Bronchial epithelial cell (primary cell): ENCODE measurements at regions not wholly inside any gene's neighbourhood (a gene's known extent, or its start where the extent isn't known, plus 50 kb on each side); places are given as distances from the start of the nearest gene placed in this dataset.

Experiments used
- DNase-seq: peaks from one replicate; pipeline ENCODE4 v3.0.0-alpha.2; 2010; ENCODE audit warnings: low read depth
- FAIRE-seq: peaks from 2 replicates; lab custom pipeline; 2011; peaks lifted over from hg19 to GRCh38; lab: Jason Lieb, UNC
- H3K27me3 ChIP-seq: 2 replicates; pipeline ENCODE4 v1.5.1; 2011; ENCODE audit warnings: low read length; ENCODE audit not compliant: control insufficient read depth, insufficient read depth
- H3K36me3 ChIP-seq: 2 replicates; pipeline ENCODE4 v1.5.1; 2011; ENCODE audit warnings: low read length; ENCODE audit not compliant: control insufficient read depth, insufficient read depth
- H3K4me3 ChIP-seq: 2 replicates; pipeline ENCODE4 v1.5.1; 2011; ENCODE audit warnings: mild to moderate bottlenecking, low read depth, low read length, control low read depth
- TF ChIP-seq, protein P1 (sequence below): IDR thresholded peaks from 2 replicates; pipeline ENCODE4 v1.5.1; 2011; ENCODE audit warnings: mild to moderate bottlenecking, moderate library complexity, low read length, control low read depth, inconsistent platforms; ENCODE audit not compliant: insufficient read depth, severe bottlenecking

DNA sequence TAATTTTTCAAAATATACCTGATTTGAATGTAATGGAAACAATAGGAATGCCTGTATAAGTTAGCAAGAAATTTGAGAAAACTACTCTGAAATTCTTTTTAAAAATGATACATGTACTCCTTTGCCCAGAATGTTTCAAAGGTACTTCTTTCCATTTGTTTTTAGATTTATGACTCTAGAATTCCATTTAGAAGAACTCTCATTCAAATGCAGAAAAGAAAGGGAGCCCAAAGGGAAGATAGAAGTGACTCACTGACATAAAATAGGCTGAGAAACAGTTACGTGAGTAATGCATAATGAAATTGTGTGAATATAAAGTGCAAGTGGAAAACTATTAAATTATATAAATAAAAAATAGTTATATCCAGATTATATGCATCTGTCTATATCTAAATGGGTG, 926.3 kb downstream of the TAF11L14 start:
- no peak for FAIRE-seq
- no peak for DNase-seq
- TF ChIP-seq, protein P1, sequence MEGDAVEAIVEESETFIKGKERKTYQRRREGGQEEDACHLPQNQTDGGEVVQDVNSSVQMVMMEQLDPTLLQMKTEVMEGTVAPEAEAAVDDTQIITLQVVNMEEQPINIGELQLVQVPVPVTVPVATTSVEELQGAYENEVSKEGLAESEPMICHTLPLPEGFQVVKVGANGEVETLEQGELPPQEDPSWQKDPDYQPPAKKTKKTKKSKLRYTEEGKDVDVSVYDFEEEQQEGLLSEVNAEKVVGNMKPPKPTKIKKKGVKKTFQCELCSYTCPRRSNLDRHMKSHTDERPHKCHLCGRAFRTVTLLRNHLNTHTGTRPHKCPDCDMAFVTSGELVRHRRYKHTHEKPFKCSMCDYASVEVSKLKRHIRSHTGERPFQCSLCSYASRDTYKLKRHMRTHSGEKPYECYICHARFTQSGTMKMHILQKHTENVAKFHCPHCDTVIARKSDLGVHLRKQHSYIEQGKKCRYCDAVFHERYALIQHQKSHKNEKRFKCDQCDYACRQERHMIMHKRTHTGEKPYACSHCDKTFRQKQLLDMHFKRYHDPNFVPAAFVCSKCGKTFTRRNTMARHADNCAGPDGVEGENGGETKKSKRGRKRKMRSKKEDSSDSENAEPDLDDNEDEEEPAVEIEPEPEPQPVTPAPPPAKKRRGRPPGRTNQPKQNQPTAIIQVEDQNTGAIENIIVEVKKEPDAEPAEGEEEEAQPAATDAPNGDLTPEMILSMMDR, result no peak

DNA sequence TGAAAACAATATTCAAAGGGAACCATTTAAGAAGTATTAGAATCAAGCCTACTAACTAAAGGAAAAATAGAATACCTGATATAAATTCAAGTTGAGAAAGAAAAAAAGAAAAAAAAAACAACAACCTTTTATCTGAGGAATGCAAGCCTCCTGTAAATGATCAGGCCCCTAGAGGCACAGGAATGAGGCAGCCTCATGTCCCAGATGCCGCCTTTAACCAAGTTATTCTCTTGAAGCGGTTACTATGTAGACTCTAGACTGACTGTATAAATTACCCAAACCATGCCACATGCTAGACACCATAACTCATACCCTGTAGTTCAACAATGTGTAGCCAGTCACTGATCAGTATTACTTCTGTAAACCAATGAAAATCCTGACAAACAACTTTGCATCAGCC, 929.6 kb downstream of the TAF11L14 start:
- H3K4me3 ChIP-seq, result no peak overlapping the region
- FAIRE-seq, result no peak
- DNase-seq, result no peak
- no peaks in the 10 kb centered on the region for H3K36me3 ChIP-seq
- H3K27me3 ChIP-seq, result no peaks in the 10 kb centered on the region
- TF ChIP-seq, protein P1, result no peak

More for the DNA sequence above, 926.3 kb downstream of the TAF11L14 start:
- no peaks in the 10 kb centered on the region for H3K27me3 ChIP-seq
- H3K36me3 ChIP-seq, result no peaks in the 10 kb centered on the region
- H3K4me3 ChIP-seq, result no peak overlapping the region

DNA sequence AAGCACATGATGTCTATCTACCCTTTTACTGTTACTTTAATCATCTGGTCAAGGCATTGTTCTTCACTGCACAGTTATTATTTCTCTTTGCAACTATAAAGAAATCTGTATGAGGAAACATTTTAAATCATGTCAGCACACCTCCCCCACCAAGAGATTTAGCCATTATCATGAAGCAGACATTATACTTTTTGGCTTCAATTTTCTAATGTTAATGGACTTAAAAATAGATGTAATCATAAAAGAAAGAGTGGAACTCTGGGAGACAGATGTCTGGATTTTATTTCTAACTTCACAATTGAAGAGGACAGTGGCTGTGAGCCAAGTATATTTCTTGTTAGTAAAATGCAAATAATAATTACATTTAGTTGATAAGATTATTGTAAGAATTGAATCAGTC, 932.4 kb downstream of the TAF11L14 start:
- no peak overlapping the region for H3K4me3 ChIP-seq
- no peak for DNase-seq
- H3K36me3 ChIP-seq, result no peaks in the 10 kb centered on the region
- TF ChIP-seq, protein P1, result no peak
- FAIRE-seq, result no peak
- H3K27me3 ChIP-seq, result no peaks in the 10 kb centered on the region

DNA sequence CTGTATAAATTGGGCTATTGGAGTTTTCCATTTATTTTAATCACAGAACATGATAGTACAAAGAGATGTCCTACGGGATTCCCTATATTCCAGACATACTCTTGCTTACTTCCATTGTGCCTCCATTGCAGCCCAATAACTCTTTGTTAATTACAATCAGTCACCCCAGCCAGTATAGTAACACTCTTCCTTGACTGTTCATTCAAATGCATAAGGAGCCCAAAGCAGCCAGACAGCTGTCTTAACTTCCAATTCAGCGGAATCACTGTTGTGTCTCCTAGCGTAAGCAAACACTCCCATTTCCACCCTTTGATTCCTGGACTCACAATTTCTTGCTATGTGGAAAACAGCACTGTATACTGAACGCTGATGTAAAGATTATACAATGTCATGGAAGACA, 942.3 kb downstream of the TAF11L14 start:
- FAIRE-seq (no peak), DNase-seq (no peak)
- TF ChIP-seq, protein P1, result no peak
- Histone ChIP-seq H3K4me3 (no peak overlapping the region), H3K27me3 (no peaks in the 10 kb centered on the region), H3K36me3 (no peaks in the 10 kb centered on the region)

DNA sequence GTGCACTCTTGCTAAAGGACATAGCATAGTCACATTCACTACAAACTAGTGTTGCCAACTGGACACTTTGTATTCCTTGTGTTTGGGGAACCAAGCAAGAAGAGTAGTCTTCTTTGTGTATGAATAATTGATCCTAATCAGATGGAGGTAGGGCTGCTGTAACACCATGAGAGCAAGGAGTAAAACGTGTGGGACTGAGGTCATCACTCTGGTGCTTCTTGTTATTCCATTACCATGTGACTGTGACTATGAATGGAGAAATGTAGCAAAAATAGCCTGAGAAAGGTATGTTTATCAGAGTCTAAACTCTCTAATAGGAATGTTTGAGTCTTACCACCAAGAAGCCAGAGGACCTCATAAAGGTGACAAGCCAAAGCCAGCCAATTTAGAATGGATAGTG, 966.9 kb downstream of the TAF11L14 start:
- H3K36me3 ChIP-seq, result no peaks in the 10 kb centered on the region
- TF ChIP-seq, protein P1, result no peak
- FAIRE-seq, result no peak
- H3K27me3 ChIP-seq, result no peaks in the 10 kb centered on the region
- no peak overlapping the region for H3K4me3 ChIP-seq
- no peak for DNase-seq

DNA sequence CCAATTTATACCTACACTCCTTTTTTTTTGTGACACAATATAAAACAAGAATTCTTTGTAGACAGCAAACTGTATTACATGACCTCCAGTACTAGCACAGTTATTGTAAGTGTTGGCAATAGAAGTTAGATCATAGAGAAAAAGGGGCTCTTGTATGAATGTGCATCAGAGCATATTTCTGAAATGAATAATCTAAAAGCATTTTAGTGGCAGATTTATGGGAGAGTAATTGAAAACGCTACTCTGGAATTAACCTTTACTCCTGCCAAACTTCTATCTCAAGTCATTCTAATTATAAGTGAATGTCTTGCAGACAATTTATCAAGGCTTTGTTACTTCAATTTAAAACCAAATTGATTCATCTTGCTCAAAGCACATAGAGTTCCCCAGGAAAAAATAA, 968.1 kb downstream of the TAF11L14 start:
- FAIRE-seq (no peak), DNase-seq (no peak)
- Histone ChIP-seq H3K27me3 (no peaks in the 10 kb centered on the region), H3K4me3 (no peak overlapping the region), H3K36me3 (no peaks in the 10 kb centered on the region)
- TF ChIP-seq, protein P1, result no peak
